ENCODE measurements at regions not wholly inside any gene's neighbourhood (a gene's known extent, or its start where the extent isn't known, plus 50 kb on each side); places are given as distances from the start of the nearest gene placed in this dataset.

DNA sequence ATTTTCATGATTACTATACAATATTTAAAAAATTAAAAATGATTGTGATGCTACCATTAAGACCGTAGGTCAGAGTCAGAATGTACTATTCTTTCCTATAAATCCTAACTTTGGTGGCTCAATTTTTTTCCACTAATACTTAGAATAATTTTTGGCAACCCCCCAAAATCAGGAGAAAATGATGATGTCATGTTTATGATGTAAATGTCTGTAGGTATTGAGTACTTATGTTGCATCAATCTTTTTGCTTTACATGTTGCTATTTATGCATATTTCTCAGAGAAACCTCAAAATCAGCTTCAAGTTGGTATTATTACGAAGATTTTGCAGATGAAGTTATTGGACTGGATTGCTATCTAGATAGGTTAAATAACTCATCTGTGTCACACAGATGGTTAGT is 371.2 kb downstream of the ADGRL2 start:
- no peaks in the 10 kb centered on the region for H3K4me1 ChIP-seq
- 78 to 96% (median 94%) methylated on average over 2 of the region's 2 CpGs for WGBS, 4 donors

DNA sequence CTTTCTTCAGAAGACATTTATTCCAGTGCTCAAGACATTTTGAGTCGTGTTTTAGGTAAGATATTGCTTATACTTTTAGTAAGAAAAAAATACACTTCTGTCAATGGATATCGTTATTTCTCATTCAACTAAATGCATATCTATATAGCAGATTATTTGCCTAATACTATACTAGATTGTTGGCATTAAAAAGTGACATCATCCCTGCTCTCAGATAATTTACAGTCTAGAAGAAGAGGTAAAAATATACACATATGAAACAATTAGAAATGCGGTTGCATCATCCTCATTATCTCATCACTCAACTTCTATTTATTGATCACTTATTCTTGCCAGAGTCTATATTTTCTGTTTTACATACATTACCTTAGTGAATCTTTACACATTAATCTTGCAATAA is 367.7 kb downstream of the ADGRL2 start:
- intact Hi-C loops (cut with DNase I) = no loop called here
- 79 to 89% (median 88%) methylated on average over 3 of the region's 3 CpGs for WGBS, 4 donors
- Histone ChIP-seq H3K27me3 (no peaks in the 10 kb centered on the region), H3K27ac (no peak overlapping the region), H3K4me1 (no peaks in the 10 kb centered on the region), H3K36me3 (no peaks in the 10 kb centered on the region), H3K4me3 (no peak overlapping the region), H3K9me3 (no peaks in the 10 kb centered on the region)
- no peak for TF ChIP-seq POLR2A (IDR thresholded peaks at IDR 0.05)
- TF ChIP-seq, protein P1, sequence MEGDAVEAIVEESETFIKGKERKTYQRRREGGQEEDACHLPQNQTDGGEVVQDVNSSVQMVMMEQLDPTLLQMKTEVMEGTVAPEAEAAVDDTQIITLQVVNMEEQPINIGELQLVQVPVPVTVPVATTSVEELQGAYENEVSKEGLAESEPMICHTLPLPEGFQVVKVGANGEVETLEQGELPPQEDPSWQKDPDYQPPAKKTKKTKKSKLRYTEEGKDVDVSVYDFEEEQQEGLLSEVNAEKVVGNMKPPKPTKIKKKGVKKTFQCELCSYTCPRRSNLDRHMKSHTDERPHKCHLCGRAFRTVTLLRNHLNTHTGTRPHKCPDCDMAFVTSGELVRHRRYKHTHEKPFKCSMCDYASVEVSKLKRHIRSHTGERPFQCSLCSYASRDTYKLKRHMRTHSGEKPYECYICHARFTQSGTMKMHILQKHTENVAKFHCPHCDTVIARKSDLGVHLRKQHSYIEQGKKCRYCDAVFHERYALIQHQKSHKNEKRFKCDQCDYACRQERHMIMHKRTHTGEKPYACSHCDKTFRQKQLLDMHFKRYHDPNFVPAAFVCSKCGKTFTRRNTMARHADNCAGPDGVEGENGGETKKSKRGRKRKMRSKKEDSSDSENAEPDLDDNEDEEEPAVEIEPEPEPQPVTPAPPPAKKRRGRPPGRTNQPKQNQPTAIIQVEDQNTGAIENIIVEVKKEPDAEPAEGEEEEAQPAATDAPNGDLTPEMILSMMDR (IDR thresholded peaks at IDR 0.05) = no peak
- ATAC-seq (no peak), DNase-seq (no peak)

More for the DNA sequence above, 371.2 kb downstream of the ADGRL2 start:
- no peak for TF ChIP-seq POLR2A (IDR thresholded peaks at IDR 0.05)
- TF ChIP-seq, protein P1 (IDR thresholded peaks at IDR 0.05) = no peak
- Histone ChIP-seq H3K36me3 (no peaks in the 10 kb centered on the region), H3K27me3 (no peaks in the 10 kb centered on the region), H3K4me3 (no peak overlapping the region), H3K9me3 (no peaks in the 10 kb centered on the region), H3K27ac (no peak overlapping the region)
- no peak for ATAC-seq
- intact Hi-C loops (cut with DNase I) = no loop called here
- no peak for DNase-seq

DNA sequence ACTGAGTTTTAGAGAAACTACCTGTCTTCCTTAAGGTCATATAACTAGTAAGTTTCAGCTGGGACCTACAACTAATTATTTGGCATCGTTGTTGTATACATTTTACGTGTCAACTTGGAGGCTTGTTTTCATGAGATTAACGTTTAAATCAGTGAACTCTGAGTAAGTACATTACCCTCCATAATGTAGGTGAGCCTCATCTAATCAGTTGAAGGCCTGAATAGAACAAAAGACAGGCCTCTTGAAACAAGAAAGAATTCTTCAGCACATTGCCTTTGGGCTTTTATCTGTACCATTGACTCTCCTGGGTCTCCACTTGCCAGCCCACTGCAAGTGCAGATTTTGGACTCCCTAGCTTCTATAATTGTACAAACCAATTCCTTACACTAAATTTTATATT is 364.6 kb downstream of the ADGRL2 start:
- intact Hi-C loops (cut with DNase I) = no loop called here
- no peak for ATAC-seq
- H3K9me3 ChIP-seq = no peaks in the 10 kb centered on the region
- H3K27me3 ChIP-seq = no peaks in the 10 kb centered on the region
- TF ChIP-seq, protein P1 (IDR thresholded peaks at IDR 0.05) = no peak
- no peak for TF ChIP-seq POLR2A (IDR thresholded peaks at IDR 0.05)
- H3K4me1 ChIP-seq = peaks cover 0 to 3% (median 0%) of the 10 kb centered on the region in 12 donors
- WGBS, 4 donors = 92 to 97% (median 95%) methylated on average over 3 of the region's 3 CpGs
- no peak overlapping the region for H3K4me3 ChIP-seq
- no peak overlapping the region for H3K27ac ChIP-seq
- H3K36me3 ChIP-seq = no peaks in the 10 kb centered on the region
- no peak for DNase-seq

DNA sequence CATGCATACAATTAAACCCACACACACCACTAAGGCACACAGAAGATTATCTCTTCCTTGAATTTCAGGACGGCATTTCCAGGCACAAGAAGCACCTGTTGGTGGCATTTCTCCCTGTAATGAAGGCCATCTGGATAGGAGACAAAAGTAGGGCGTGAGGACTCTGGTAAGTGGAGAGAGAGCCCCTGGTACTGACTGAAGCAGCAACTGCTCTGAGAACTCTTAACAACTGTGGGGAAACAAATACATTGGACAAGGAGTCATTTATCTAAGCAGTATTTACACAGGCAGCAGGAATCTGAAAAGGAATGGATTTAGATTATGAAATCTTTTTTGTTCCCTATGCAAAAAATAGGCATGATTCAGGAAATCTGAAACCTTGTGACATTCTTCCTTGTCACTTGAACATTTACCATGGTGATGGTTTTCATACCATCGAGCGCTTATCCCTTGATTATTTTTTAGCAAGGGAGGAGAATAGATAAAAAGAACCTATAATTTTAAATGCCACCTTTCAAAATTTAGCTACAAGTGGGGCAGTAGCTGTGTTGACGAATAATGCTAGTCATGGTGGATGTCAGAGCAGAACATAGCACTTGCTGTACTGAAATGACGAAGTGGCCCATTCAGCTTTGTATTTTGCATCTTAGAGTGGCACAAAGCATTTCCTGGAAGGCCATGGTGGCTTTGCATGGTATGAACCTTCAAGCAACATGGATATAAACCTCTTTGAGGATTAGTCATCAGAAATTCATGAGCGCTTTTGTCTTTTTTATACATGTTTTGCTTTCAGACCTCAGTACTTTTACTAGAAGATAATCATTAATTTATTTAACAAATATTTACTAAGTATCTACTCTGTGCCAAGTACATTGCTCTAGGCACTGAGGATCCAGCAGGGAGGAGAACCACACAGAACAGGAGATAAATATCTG is 362.0 kb downstream of the ADGRL2 start:
- no peak for ATAC-seq
- intact Hi-C loops (cut with DNase I) = no loop called here

More for the DNA sequence above, 362.0 kb downstream of the ADGRL2 start:
- Histone ChIP-seq H3K27ac (no peak overlapping the region), H3K4me3 (no peak overlapping the region), H3K4me1 (peaks cover 0 to 3% (median 0%) of the 10 kb centered on the region in 12 donors), H3K9me3 (no peaks in the 10 kb centered on the region), H3K27me3 (no peaks in the 10 kb centered on the region), H3K36me3 (no peaks in the 10 kb centered on the region)
- WGBS, 4 donors = 86 to 93% (median 88%) methylated on average over 7 of the region's 7 CpGs
- DNase-seq = no peak
- no peak for TF ChIP-seq POLR2A (IDR thresholded peaks at IDR 0.05)
- TF ChIP-seq, protein P1 (IDR thresholded peaks at IDR 0.05) = no peak
